Upper lobe of left lung (tissue), 6 donors: ENCODE measurements at regions not wholly inside any gene's neighbourhood (a gene's known extent, or its start where the extent isn't known, plus 50 kb on each side); places are given as distances from the start of the nearest gene placed in this dataset.
"Not testable (repeated sequence)": the region's sequence is repeated elsewhere in the genome, so short reads cannot be mapped to it uniquely, and the experiment has no call there.

Experiments used
- ATAC-seq, 2 donors: fragments of 200-7000 bp; cut with Tn5 transposase; one replicate each; pipeline ENCODE4 v1.9.1; 2022; ENCODE audit warnings: mild to moderate bottlenecking in 2 of 2, moderate library complexity in 2 of 2; ENCODE audit not compliant: low FRiP score in 2 of 2
- DNase-seq, 2 donors: peaks; one replicate each; pipeline ENCODE4 v3.0.0-alpha.2; 2019 to 2020
- H3K27ac ChIP-seq, 4 donors: fragments of 200-600 bp; sonication (generic); one replicate each; pipeline ENCODE4 v1.5.1; 2016 to 2019
- H3K27me3 ChIP-seq, 4 donors: fragments of 200-600 bp; sonication (generic); one replicate each; pipeline ENCODE4 v1.5.1; 2017 to 2019
- H3K36me3 ChIP-seq, 4 donors: fragments of 200-600 bp; sonication (generic); one replicate each; pipeline ENCODE4 v1.5.1; 2016 to 2019
- H3K4me1 ChIP-seq, 4 donors: fragments of 200-600 bp; sonication (generic); one replicate each; pipeline ENCODE4 v1.5.1; 2018 to 2019
- H3K4me3 ChIP-seq, 4 donors: fragments of 200-600 bp; sonication (generic); one replicate each; pipeline ENCODE4 v1.5.1; 2017 to 2019; ENCODE audit warnings: mild to moderate bottlenecking in 2 of 4, moderate library complexity in 1 of 4
- H3K9me3 ChIP-seq, 4 donors: fragments of 200-600 bp; sonication (generic); one replicate each; pipeline ENCODE4 v1.5.1; 2018 to 2019
- EP300 ChIP-seq, 4 donors: sonication (generic); formaldehyde crosslinking; IDR thresholded peaks; one replicate each; pipeline ENCODE4 v1.5.1; 2017; ENCODE audit warnings: antibody characterized with exemption in 4 of 4, control low read depth in 2 of 4
- POLR2A ChIP-seq, 4 donors: fragments of 450-650 bp; IDR thresholded peaks; one replicate each; pipeline ENCODE4 v1.5.1; 2016 to 2017; ENCODE audit warnings: antibody characterized with exemption in 4 of 4, mild to moderate bottlenecking in 2 of 4
- POLR2AphosphoS5 ChIP-seq, 2 donors: sonication (generic); formaldehyde crosslinking; IDR thresholded peaks; one replicate each; pipeline ENCODE4 v1.5.1; 2017; ENCODE audit warnings: antibody characterized with exemption in 2 of 2
- WGBS, 2 donors: methylation state at CpG; one replicate each; pipeline ENCODE4 v1.1.5; 2017 to 2018; 5-methylcytosine and 5-hydroxymethylcytosine counted together
- TF ChIP-seq, protein P1 (sequence below), 6 experiments: fragments of 450-650 bp in 4 of 6; fragments of 200-600 bp in 2 of 6; sonication (generic) in 2 of 6; IDR thresholded peaks; one replicate each; pipeline ENCODE4 v1.5.1; 2016 to 2019; ENCODE audit warnings: antibody characterized with exemption in 6 of 6
- donor health status: DM: no; HTN: no; CAD: no; lungs with moderate emphysema.
- donor health status: DM: no; HTN: yes; CAD: no; lungs with severe emphysema.

GRCh38 chr3:153274561-153274960, 112.5 kb downstream of the RAP2B start:
- ATAC-seq: no peak
- Histone ChIP-seq H3K36me3 (no peaks in the 10 kb centered on the region), H3K4me3 (no peak overlapping the region), H3K27ac (no peak overlapping the region), H3K9me3 (no peaks in the 10 kb centered on the region), H3K4me1 (no peaks in the 10 kb centered on the region), H3K27me3 (no peaks in the 10 kb centered on the region)
- DNase-seq: no peak
- WGBS, 2 donors: 78 to 85% methylated on average over 3 of the region's 3 CpGs
- TF ChIP-seq POLR2AphosphoS5 (IDR thresholded peaks at IDR 0.05): no peak
- TF ChIP-seq, protein P1, sequence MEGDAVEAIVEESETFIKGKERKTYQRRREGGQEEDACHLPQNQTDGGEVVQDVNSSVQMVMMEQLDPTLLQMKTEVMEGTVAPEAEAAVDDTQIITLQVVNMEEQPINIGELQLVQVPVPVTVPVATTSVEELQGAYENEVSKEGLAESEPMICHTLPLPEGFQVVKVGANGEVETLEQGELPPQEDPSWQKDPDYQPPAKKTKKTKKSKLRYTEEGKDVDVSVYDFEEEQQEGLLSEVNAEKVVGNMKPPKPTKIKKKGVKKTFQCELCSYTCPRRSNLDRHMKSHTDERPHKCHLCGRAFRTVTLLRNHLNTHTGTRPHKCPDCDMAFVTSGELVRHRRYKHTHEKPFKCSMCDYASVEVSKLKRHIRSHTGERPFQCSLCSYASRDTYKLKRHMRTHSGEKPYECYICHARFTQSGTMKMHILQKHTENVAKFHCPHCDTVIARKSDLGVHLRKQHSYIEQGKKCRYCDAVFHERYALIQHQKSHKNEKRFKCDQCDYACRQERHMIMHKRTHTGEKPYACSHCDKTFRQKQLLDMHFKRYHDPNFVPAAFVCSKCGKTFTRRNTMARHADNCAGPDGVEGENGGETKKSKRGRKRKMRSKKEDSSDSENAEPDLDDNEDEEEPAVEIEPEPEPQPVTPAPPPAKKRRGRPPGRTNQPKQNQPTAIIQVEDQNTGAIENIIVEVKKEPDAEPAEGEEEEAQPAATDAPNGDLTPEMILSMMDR (IDR thresholded peaks at IDR 0.05): no peak
- TF ChIP-seq POLR2A (IDR thresholded peaks at IDR 0.05): no peak
- TF ChIP-seq EP300 (IDR thresholded peaks at IDR 0.05): no peak

DNA sequence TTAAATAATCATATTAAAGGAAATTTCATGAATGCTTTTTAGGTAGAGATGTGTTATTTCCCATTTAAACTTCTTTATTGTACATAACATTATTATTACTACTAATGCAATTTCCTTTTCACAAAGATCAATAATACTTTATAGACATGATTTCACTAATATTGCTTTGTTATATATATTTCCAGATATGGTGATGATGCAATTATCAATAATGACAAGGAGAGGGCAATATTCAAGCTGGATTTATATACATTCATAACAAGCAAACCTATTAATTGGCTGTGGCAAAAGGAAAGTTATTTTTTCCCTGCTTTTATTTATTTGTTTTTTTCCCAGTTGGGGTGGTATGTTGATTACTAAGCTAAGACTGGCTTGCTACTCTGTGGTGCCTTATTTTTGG, 113.5 kb downstream of the RAP2B start:
- Histone ChIP-seq H3K9me3 (no peaks in the 10 kb centered on the region), H3K36me3 (no peaks in the 10 kb centered on the region), H3K27me3 (no peaks in the 10 kb centered on the region), H3K27ac (no peak overlapping the region), H3K4me1 (no peaks in the 10 kb centered on the region), H3K4me3 (no peak overlapping the region)
- DNase-seq (no peak), ATAC-seq (no peak)
- TF ChIP-seq, protein P1 (IDR thresholded peaks at IDR 0.05): no peak
- TF ChIP-seq POLR2A (IDR thresholded peaks at IDR 0.05) (no peak), POLR2AphosphoS5 (IDR thresholded peaks at IDR 0.05) (no peak), EP300 (IDR thresholded peaks at IDR 0.05) (no peak)

GRCh38 chr3:153277029-153277428, 115.0 kb downstream of the RAP2B start:
- H3K27me3 ChIP-seq: no peaks in the 10 kb centered on the region
- H3K4me1 ChIP-seq: no peaks in the 10 kb centered on the region
- TF ChIP-seq EP300 (IDR thresholded peaks at IDR 0.05) (no peak), POLR2AphosphoS5 (IDR thresholded peaks at IDR 0.05) (no peak), POLR2A (IDR thresholded peaks at IDR 0.05) (no peak)
- TF ChIP-seq, protein P1 (IDR thresholded peaks at IDR 0.05): no peak
- H3K27ac ChIP-seq: no peak overlapping the region
- H3K36me3 ChIP-seq: no peaks in the 10 kb centered on the region
- 91 to 95% methylated on average over 2 of the region's 2 CpGs for WGBS, 2 donors
- DNase-seq (no peak), ATAC-seq (no peak)
- no peak overlapping the region for H3K4me3 ChIP-seq
- no peaks in the 10 kb centered on the region for H3K9me3 ChIP-seq

- peaks cover 17 to 22% (median 20%) of the 10 kb centered on the region in 4 donors for H3K4me1 ChIP-seq
- not testable (repeated sequence) for H3K4me3 ChIP-seq, H3K9me3 ChIP-seq, H3K27me3 ChIP-seq, H3K27ac ChIP-seq, ATAC-seq, H3K36me3 ChIP-seq
- WGBS, 2 donors: 92 to 95% methylated on average over 16 to 29 of the region's 29 CpGs
- peak in 1 of 2 donors; percentile 79 for DNase-seq
Measured at GRCh38 chr3:153281236-153281997, 119.4 kb downstream of the RAP2B start.

- Histone ChIP-seq H3K27me3 (no peaks in the 10 kb centered on the region), H3K4me3 (no peak overlapping the region), H3K27ac (no peak overlapping the region), H3K36me3 (no peaks in the 10 kb centered on the region), H3K4me1 (peaks cover 17 to 22% (median 20%) of the 10 kb centered on the region in 4 donors), H3K9me3 (no peaks in the 10 kb centered on the region)
- TF ChIP-seq POLR2A (IDR thresholded peaks at IDR 0.05) (no peak), EP300 (IDR thresholded peaks at IDR 0.05) (no peak)
- WGBS, 2 donors: 94 to 96% methylated on average over 5 of the region's 5 CpGs
- ATAC-seq (no peak), DNase-seq (no peak)
Measured at GRCh38 chr3:153282355-153282754, 120.3 kb downstream of the RAP2B start.
